Pulmonary artery endothelial cell (primary cell): ENCODE measurements at regions not wholly inside any gene's neighbourhood (a gene's known extent, or its start where the extent isn't known, plus 50 kb on each side); places are given as distances from the start of the nearest gene placed in this dataset.
"Not testable (repeated sequence)": the region's sequence is repeated elsewhere in the genome, so short reads cannot be mapped to it uniquely, and the experiment has no call there.

Source experiments
- DNase-seq: peaks from one replicate; pipeline ENCODE4 v3.0.0-alpha.2; 2011; ENCODE audit warnings: low read depth, low spot score

- not testable (repeated sequence) for DNase-seq
Measured at GRCh38 chr14:105708251-105709134, 182.1 kb downstream of the TMEM121 start.

GRCh38 chr14:105709281-105710118 lies 183.1 kb downstream of the TMEM121 start:
- DNase-seq = no peak

- DNase-seq = no peak
Measured at GRCh38 chr14:105710119-105711043, 184.0 kb downstream of the TMEM121 start.

- no peak for DNase-seq
Measured at GRCh38 chr14:105711044-105711620, 184.7 kb downstream of the TMEM121 start.

GRCh38 chr14:105711841-105712460 lies 185.6 kb downstream of the TMEM121 start:
- no peak for DNase-seq

- not testable (repeated sequence) for DNase-seq
Measured at GRCh38 chr14:105712670-105713069, 186.3 kb downstream of the TMEM121 start.

- DNase-seq = not testable (repeated sequence)
Measured at GRCh38 chr14:105713160-105713559, 186.8 kb downstream of the TMEM121 start.

- not testable (repeated sequence) for DNase-seq
Measured at GRCh38 chr14:105713836-105714235, 187.5 kb downstream of the TMEM121 start.

- DNase-seq = not testable (repeated sequence)
Measured at GRCh38 chr14:105718787-105719186, 192.4 kb downstream of the TMEM121 start.

- not testable (repeated sequence) for DNase-seq
Measured at GRCh38 chr14:105720106-105720505, 193.7 kb downstream of the TMEM121 start.

GRCh38 chr14:105720852-105721601 lies 194.6 kb downstream of the TMEM121 start:
- not testable (repeated sequence) for DNase-seq

- DNase-seq = not testable (repeated sequence)
Measured at GRCh38 chr14:105721602-105721970, 195.2 kb downstream of the TMEM121 start.

- DNase-seq = not testable (repeated sequence)
Measured at GRCh38 chr14:105721996-105722709, 195.8 kb downstream of the TMEM121 start.

GRCh38 chr14:105723271-105723670 lies 196.9 kb downstream of the TMEM121 start:
- not testable (repeated sequence) for DNase-seq

- DNase-seq = not testable (repeated sequence)
Measured at GRCh38 chr14:105723776-105724175, 197.4 kb downstream of the TMEM121 start.

- DNase-seq = not testable (repeated sequence)
Measured at GRCh38 chr14:105729825-105730368, 203.5 kb downstream of the TMEM121 start.

GRCh38 chr14:105730731-105731130 lies 204.3 kb downstream of the TMEM121 start:
- DNase-seq = not testable (repeated sequence)

GRCh38 chr14:105731221-105731985 lies 205.0 kb downstream of the TMEM121 start:
- DNase-seq = not testable (repeated sequence)
